ENCODE measurements at regions not wholly inside any gene's neighbourhood (a gene's known extent, or its start where the extent isn't known, plus 50 kb on each side); places are given as distances from the start of the nearest gene placed in this dataset.
"Not testable (repeated sequence)": the region's sequence is repeated elsewhere in the genome, so short reads cannot be mapped to it uniquely, and the experiment has no call there.

DNA sequence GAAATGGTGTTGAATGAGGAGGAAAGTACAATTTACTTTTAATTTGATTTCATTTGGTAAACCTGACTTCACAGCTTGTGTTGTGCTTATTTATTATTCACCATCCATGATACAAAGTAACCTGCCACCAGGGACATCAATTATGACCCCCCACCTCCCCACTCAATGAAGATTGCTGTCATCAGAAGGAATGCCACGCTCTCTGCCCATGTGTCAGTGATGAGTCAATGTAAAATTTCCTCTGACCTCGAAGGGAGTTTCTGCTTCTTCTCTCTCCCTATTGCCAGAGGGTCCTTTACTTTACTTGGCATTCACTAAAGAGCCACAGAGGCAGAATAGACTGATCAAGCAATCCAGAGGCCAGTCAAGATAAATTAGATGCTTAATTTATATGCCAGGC is 759.7 kb downstream of the CDH11 start:
- DNase-seq (ENCODE audit: low read depth) = peak; percentile 76

- DNase-seq (ENCODE audit: low read depth) = no peak
Measured at GRCh38 chr16:64361753-64362152, 760.1 kb downstream of the CDH11 start.

DNA sequence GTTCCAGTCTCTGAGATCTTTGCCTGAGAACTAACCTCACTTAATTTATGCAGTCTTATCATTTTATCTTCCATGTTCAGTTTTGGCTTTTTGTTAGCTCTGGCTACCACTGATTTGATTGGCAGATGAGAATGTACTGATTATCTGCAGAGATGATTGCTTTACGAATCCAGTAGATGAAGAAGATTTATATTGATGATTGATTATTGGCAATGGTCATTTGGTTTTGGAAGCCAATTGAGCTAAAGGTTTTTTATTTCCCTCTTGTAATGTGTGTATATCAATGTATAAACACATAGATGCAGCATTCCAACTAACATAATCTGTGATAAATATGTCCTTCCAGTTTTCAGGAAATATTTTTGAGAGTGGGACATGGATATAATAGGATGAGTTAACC is 763.6 kb downstream of the CDH11 start:
- DNase-seq (ENCODE audit: low read depth) = no peak

- peak; percentile 87 for DNase-seq (ENCODE audit: low read depth)
Measured at GRCh38 chr16:64356267-64356666, 765.6 kb downstream of the CDH11 start.

DNA sequence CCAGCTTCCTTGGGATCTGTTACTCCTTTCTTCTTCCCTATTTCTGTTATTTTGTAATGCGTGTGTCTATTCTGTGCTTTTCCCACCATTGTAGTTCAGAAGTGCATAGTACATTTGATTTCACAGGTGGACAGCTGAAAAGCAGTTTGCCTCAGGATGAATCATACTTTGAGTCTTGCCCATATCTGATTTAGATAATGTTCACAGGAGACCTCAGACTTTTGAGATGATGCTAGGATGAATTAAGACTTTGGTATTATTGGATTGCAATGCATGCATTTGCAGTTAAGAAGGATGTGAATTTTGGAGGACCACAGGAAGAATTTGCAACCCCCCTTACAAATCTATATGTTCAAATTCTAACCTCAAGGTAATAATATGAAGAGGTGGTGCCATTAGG is 769.6 kb downstream of the CDH11 start:
- no peak for DNase-seq (ENCODE audit: low read depth)

DNA sequence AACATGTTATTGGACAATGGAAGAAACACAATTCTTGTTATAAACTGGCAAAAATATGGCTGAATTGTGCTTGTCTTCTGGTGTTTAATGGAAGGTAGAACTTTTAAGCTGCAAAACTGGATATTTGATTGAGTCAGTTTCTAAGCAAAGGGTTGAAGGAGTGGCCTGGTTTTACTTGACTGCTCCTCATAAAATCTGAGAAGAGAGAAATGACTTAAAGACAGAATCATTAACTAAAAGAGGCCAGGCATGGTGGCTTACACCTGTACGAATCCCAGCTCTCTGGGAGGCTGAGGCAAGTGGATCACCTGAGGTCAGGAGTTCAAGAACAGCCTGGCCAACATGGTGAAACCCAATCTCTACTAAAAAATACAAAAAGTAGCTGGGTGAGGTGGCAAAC is 770.7 kb downstream of the CDH11 start:
- no peak for DNase-seq (ENCODE audit: low read depth)

DNA sequence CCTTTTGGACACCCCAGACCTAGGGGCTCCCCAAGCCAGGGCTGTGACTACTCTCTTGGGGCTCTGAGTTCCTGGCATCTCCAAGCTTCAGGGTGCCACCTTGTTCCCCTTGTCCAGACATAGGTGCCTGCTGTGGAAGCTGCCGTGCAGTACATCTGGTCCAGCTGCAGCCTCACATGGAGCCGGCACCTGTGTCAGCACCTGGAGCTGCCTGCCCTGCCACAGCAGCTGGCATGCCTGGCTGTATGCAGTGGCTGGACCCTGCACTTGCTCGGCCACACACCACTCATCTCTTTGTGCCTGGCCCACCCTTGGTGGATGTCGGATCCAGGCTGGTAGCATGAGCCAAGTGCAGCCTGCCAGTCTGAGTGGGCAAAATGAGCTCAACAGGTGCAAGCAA is 775.8 kb downstream of the CDH11 start:
- DNase-seq (ENCODE audit: low read depth) = no peak

DNA sequence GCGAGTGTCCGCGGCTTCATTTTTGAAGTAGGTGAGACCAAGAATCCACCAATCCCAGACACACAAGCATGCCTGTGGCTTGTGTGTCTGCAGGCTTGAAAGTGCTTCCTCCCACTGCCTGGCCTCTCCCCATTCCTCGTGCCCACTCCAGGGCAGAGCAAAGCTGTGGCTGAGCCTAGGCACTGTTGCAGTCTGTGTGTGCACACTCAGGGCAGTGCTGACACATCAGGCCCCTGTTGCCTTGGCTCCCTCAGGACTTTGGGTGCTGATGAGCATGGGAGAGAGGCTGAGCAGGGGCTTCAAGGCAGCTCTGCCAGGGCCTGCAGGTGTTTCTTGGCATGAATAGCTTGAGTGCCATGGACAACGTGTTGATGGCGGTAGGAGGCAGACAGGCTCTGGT is 776.7 kb downstream of the CDH11 start:
- no peak for DNase-seq (ENCODE audit: low read depth)

DNA sequence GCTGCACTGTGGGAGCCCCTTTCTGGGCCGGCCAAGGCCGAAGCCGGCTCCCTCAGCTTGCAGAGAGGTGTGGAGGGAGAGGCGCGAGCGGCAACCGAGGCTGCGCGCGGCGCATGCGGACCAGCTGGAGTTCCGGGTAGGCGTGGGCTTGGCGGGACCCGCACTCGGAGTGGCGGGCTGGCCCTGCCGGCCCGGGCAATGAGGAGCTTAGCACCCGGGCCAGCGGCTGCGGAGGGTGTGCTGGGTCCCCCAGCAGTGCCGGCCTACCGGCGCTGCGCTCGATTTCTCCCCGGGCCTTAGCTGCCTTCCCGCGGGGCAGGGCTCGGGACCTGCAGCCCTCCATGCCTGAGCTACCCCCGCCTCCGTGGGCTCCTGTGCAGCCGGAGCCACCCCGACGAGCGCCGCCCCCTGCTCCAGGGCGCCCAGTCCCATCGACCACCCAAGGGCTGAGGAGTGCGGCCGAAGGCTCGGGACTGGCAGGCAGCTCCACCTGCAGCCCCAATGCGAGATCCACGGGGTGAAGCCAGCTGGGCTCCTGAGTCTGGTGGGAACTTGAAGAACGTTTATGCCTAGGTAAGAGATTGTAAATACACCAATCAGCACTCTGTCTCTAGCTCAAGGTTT is 777.9 kb downstream of the CDH11 start:
- DNase-seq (ENCODE audit: low read depth) = not testable (repeated sequence)

DNA sequence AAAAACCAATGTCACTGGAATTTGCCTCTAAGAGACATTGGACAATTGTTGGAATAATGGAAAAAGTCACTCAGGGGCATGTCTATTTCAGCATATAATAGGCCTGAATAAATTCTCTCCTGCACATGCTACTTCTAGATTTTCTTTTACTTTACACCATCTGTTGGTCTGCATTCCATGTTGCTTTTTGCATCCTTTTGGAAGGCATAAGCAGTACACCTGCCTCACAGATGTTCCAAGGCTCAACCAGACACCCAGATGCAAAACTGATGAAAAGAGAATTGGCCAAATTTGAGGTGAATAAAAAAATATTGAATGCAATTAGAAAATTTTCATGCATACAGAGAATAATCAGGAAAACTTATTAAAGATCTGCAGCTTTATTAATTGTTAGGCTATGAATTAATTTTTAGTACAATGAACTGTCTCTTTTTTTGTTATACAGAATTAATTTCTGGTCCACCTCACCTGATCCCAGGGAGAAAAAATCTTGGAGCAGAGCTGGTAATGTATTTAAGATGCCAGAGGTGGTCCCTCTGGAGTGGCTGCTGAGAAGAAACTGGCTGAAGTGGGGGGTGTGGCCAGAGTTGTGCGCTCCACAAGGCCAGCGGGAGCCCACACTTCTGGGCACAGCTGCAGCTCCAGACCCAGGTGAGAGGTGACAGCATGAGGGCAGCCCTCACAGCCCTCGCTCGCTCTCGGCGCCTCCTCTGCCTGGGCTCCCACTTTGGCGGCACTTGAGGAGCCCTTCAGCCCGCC is 778.6 kb downstream of the CDH11 start:
- no peak for DNase-seq (ENCODE audit: low read depth)

- DNase-seq (ENCODE audit: low read depth) = not testable (repeated sequence)
Measured at GRCh38 chr16:64341336-64341735, 780.5 kb downstream of the CDH11 start.

DNA sequence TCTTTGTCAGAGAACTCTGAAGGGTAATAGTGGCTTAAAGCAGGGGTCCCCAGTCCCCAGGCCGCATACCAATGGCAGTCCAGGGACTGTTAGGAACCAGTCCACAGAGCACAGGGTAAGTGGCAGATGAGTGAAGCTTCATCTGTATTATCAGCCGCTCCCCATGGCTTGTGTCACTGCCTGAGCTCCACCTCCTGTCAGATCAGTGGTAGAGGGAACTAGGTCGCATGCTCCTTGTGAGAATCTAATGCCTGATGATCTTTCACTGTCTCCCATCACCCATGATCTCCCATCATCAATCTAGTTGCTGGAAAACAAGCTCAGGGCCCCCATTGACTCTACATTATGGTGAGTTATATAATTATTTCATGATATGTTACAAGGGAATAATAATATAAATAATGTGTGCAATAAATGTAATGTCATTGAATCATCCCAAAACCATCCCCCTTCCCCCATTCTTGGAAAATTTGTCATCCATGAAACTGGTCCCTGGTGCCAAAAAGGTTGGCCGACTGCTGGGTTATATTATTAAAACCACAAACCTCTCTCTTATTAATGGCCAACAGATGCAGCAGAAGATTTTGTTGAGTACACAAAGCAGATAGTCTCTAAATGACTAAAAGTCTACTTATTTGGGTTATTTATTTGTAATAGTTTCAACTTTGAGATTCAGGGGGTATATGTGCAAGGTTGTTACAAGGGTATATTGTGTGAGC is 782.7 kb downstream of the CDH11 start:
- DNase-seq (ENCODE audit: low read depth) = peak; percentile 57

- no peak for DNase-seq (ENCODE audit: low read depth)
Measured at GRCh38 chr16:64321881-64322280, 800.0 kb downstream of the CDH11 start.

DNA sequence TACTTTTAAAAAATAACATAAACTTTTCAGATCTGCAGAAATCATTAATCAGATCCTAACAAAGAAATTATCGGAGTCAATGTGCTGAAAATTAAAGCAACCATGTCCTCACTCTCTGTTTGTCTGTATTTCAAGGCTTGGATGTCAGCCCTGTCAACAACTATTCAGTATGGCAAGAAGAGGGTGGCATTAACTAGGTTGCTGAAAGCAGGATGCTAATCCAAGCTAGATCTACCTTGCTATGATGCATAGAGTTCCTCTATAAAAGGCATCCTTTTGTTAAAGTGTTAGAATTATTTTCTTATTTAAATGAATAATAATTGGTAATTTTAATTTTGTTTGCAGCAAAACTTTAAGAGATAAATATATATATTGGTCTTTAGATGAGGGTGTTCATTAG is 800.8 kb downstream of the CDH11 start:
- DNase-seq (ENCODE audit: low read depth) = no peak

- no peak for DNase-seq (ENCODE audit: low read depth)
Measured at GRCh38 chr16:64317601-64318000, 804.3 kb downstream of the CDH11 start.

- no peak for DNase-seq (ENCODE audit: low read depth)
Measured at GRCh38 chr16:64313726-64314125, 808.1 kb downstream of the CDH11 start.

DNA sequence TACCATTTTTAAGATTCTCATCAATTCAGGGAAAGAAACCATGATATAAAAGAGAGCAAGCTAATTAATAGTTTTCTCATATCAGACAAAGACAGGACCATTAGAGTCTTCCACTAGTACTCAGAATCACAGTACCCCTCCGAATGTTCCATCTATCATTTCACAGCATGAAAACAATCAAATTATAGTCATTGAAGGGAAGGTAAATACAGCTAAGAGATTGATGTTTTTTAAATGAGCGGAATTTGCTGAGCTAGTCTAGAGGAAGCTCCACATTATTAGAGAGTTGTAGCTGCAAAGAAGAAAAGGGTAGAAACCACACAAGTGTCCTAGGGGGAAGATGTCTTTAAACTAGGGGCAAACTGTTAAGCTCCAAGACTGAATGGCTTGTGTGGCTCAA is 808.9 kb downstream of the CDH11 start:
- DNase-seq (ENCODE audit: low read depth) = no peak

DNA sequence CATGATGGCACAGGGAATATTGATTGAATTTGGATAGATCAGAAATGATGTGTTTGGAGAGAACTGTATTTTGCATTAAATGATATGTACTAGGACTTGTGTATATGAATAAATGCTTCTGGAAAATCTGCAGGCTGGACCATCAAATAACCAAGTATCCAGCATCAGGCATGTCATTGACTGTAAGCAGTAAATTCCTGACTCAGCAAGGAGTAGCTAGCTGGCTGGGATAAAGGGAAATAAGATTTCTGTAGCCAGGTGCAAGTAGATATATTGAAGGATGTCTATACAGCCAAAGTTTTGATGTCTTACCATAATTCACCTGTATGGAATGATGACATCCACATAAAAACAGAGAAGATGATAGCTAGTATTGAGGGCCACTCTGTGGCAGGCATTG is 809.6 kb downstream of the CDH11 start:
- DNase-seq (ENCODE audit: low read depth) = no peak

DNA sequence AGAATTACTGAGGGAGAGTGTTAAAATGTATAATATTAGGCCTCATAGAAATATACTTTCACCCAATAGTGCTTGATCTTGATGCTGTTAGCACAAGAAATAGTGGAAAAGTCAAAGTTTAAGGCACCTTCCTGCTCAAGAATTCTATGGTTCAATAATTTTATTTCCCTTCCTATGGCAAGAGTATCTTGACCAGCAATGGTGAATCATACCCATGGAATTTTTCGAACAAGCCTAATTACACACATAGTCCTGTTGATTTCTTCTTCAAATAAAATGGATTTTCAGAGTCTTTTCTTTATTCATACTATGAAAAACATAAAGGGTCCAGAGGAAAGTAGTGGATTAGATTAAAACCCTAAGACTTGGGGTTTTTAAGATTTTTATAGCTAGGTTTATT is 810.6 kb downstream of the CDH11 start:
- DNase-seq (ENCODE audit: low read depth) = peak; percentile 25

- no peak for DNase-seq (ENCODE audit: low read depth)
Measured at GRCh38 chr16:64309398-64310110, 812.3 kb downstream of the CDH11 start.

DNA sequence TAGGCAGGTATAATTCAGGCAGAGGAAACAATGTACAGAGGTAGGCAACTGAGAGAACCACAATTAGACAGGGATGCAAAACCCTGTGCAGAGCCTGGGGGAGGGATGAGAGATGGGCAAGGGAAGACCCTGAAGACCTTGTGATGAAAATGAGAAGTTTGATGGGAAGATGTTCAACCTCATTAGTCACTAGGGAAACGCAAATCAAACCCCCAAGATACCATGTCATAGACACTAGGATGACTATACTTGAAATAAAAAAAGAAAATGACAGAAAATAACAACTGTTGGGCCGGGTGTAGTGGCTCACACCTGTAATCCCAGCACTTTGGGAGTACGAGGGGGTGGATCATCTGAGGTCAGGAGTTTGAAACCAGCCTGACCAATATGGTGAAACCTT is 813.1 kb downstream of the CDH11 start:
- DNase-seq (ENCODE audit: low read depth) = no peak

DNA sequence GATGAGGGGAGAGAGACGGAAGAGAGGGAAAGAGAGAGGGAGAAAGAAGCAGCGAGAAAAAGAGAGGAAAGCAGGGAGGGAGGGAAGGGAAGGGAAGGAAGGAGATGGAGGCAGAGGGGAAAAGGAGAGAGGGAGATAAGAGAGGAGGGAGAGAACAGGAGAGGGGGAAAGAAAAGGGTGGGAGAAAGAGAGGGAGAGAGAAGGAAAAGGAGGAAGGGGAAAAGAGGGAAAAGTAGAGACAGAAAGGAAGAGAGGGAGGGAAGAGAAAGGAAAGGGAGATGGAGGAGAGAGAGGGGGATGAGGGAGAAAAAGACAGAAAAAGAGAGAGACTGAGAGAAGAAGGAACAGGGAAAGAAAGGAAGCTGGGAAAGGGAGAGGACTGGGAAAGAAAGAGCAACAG is 814.4 kb downstream of the CDH11 start:
- no peak for DNase-seq (ENCODE audit: low read depth)

All from RPMI7951 (cell line).